MM.1S (cell line): ENCODE measurements at regions not wholly inside any gene's neighbourhood (a gene's known extent, or its start where the extent isn't known, plus 50 kb on each side); places are given as distances from the start of the nearest gene placed in this dataset.

Experiments used
- DNase-seq: peaks from one replicate; pipeline ENCODE4 v3.0.0-alpha.2; 2015
- H2AFZ ChIP-seq: fragments of 300-600 bp; sonication (generic); 2 replicates; pipeline ENCODE4 v1.6.0; 2016; ENCODE audit warnings: antibody characterized with exemption, low read length
- H3F3A ChIP-seq: fragments of 300-600 bp; sonication (generic); 2 replicates; pipeline ENCODE4 v1.6.1; 2016; ENCODE audit warnings: mild to moderate bottlenecking, antibody characterized with exemption, low read length, moderate library complexity, mixed read lengths; ENCODE audit not compliant: insufficient read depth
- H3K27ac ChIP-seq: fragments of 300-600 bp; sonication (generic); 2 replicates; pipeline ENCODE4 v1.5.1; 2016; ENCODE audit warnings: mild to moderate bottlenecking, low read length
- H3K27me3 ChIP-seq: fragments of 300-600 bp; sonication (generic); replicated peaks from 2 replicates; pipeline ENCODE4 v1.6.0; 2016; ENCODE audit warnings: low read length; ENCODE audit not compliant: insufficient read depth
- H3K36me3 ChIP-seq: fragments of 300-600 bp; sonication (generic); replicated peaks from 2 replicates; pipeline ENCODE4 v1.6.1; 2016; ENCODE audit warnings: mild to moderate bottlenecking, low read length, mixed read lengths; ENCODE audit not compliant: insufficient read depth
- H3K4me1 ChIP-seq: fragments of 300-600 bp; sonication (generic); 2 replicates; pipeline ENCODE4 v1.6.1; 2016; ENCODE audit warnings: low read length, mixed read lengths
- H3K4me2 ChIP-seq: fragments of 300-600 bp; sonication (generic); 2 replicates; pipeline ENCODE4 v1.6.0; 2016; ENCODE audit warnings: low read depth, low read length
- H3K4me3 ChIP-seq: fragments of 300-600 bp; sonication (generic); 2 replicates; pipeline ENCODE4 v1.5.1; 2016; ENCODE audit warnings: low read length, mixed read lengths
- H3K79me2 ChIP-seq: fragments of 300-600 bp; sonication (generic); 2 replicates; pipeline ENCODE4 v1.6.1; 2016; ENCODE audit warnings: mixed run types, low read length, mixed read lengths
- H3K9ac ChIP-seq: fragments of 300-600 bp; sonication (generic); 2 replicates; pipeline ENCODE4 v1.6.1; 2016; ENCODE audit warnings: low read length, mixed read lengths
- H3K9me2 ChIP-seq: fragments of 300-600 bp; sonication (generic); replicated peaks from 2 replicates; pipeline ENCODE4 v1.6.1; 2016; ENCODE audit warnings: mild to moderate bottlenecking, low read length, mixed read lengths; ENCODE audit not compliant: insufficient read depth
- H3K9me3 ChIP-seq: fragments of 300-600 bp; sonication (generic); replicated peaks from 2 replicates; pipeline ENCODE4 v1.6.1; 2016; ENCODE audit warnings: mild to moderate bottlenecking, low read length, mixed read lengths; ENCODE audit not compliant: insufficient read depth
- H4K20me1 ChIP-seq: fragments of 300-600 bp; sonication (generic); 2 replicates; pipeline ENCODE4 v1.6.1; 2016; ENCODE audit warnings: mild to moderate bottlenecking, low read length, moderate library complexity, mixed read lengths; ENCODE audit not compliant: insufficient read depth
- EZH2 ChIP-seq: fragments of 300-600 bp; sonication (generic); optimal IDR thresholded peaks from 2 replicates; pipeline ENCODE3; 2017; ENCODE audit warnings: low read depth, mild to moderate bottlenecking, antibody characterized with exemption, low read length, mixed read lengths
- EZH2phosphoT487 ChIP-seq: fragments of 300-600 bp; sonication (generic); IDR thresholded peaks from 2 replicates; pipeline ENCODE4 v1.6.1; 2018; ENCODE audit warnings: antibody characterized with exemption, low read length
- TF ChIP-seq, protein P1 (sequence below): fragments of 300-600 bp; sonication (generic); IDR thresholded peaks from 2 replicates; pipeline ENCODE4 v1.5.1; 2016; ENCODE audit warnings: antibody characterized with exemption, low read length, mixed read lengths

DNA sequence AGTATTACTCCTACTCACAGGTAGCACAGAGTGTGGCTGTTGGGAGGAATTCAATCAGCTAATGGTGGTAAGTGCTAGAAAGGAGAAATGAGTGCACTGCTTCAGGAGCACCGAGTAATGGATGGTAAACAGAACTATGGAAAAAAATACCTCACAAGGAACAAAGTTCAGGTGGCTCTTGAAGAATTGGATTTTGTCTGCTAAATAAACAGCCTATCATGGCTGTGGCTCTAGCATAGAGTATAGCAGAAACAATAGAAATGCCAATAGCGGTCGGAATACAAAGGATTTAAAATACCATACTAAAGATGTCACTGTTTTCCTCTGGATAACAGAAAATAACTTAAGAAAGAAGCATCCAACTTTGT is 482.5 kb downstream of the NUP35 start:
- H3K9ac ChIP-seq: no peak overlapping the region
- no peaks in the 10 kb centered on the region for H3K9me3 ChIP-seq
- H4K20me1 ChIP-seq: no peaks in the 10 kb centered on the region
- no peak overlapping the region for H3K4me3 ChIP-seq
- TF ChIP-seq EZH2 (no peak), EZH2phosphoT487 (no peak)
- TF ChIP-seq, protein P1, sequence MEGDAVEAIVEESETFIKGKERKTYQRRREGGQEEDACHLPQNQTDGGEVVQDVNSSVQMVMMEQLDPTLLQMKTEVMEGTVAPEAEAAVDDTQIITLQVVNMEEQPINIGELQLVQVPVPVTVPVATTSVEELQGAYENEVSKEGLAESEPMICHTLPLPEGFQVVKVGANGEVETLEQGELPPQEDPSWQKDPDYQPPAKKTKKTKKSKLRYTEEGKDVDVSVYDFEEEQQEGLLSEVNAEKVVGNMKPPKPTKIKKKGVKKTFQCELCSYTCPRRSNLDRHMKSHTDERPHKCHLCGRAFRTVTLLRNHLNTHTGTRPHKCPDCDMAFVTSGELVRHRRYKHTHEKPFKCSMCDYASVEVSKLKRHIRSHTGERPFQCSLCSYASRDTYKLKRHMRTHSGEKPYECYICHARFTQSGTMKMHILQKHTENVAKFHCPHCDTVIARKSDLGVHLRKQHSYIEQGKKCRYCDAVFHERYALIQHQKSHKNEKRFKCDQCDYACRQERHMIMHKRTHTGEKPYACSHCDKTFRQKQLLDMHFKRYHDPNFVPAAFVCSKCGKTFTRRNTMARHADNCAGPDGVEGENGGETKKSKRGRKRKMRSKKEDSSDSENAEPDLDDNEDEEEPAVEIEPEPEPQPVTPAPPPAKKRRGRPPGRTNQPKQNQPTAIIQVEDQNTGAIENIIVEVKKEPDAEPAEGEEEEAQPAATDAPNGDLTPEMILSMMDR: no peak
- DNase-seq: no peak
- no peak overlapping the region for H2AFZ ChIP-seq
- H3K9me2 ChIP-seq: no peaks in the 10 kb centered on the region
- H3F3A ChIP-seq: no peaks in the 10 kb centered on the region
- no peaks in the 10 kb centered on the region for H3K36me3 ChIP-seq
- no peaks in the 10 kb centered on the region for H3K79me2 ChIP-seq
- H3K4me2 ChIP-seq: no peak overlapping the region
- H3K27me3 ChIP-seq: no peaks in the 10 kb centered on the region
- H3K4me1 ChIP-seq: no peaks in the 10 kb centered on the region
- no peak overlapping the region for H3K27ac ChIP-seq

DNA sequence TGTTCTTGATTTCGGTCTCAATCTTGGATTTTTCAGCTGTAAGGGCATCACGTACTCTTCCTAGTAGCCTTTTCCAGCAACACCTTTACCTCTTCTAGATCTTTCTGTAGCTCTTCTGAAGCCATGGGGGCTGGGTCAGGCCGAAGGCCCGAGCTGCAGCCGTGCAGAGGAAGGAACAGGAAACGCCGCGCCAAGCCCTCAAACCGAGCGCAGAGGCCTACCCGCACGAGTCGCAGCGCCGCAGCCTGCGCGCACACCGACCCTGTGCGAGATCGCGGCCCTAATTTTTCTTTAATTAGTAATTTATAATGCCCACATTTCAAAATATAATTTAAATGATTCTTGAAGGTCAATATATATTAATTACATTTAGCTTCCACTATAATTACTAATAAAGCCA is 483.8 kb downstream of the NUP35 start:
- no peaks in the 10 kb centered on the region for H3K79me2 ChIP-seq
- DNase-seq: no peak
- H3K4me3 ChIP-seq: no peak overlapping the region
- no peaks in the 10 kb centered on the region for H3K4me1 ChIP-seq
- H3F3A ChIP-seq: no peaks in the 10 kb centered on the region
- no peaks in the 10 kb centered on the region for H3K9me2 ChIP-seq
- H2AFZ ChIP-seq: no peak overlapping the region
- no peaks in the 10 kb centered on the region for H3K9me3 ChIP-seq
- H3K9ac ChIP-seq: no peak overlapping the region
- H3K27me3 ChIP-seq: no peaks in the 10 kb centered on the region
- H3K4me2 ChIP-seq: no peak overlapping the region
- TF ChIP-seq, protein P1: no peak
- no peak for TF ChIP-seq EZH2phosphoT487
- TF ChIP-seq EZH2: no peak
- no peak overlapping the region for H3K27ac ChIP-seq
- H3K36me3 ChIP-seq: no peaks in the 10 kb centered on the region
- no peaks in the 10 kb centered on the region for H4K20me1 ChIP-seq

DNA sequence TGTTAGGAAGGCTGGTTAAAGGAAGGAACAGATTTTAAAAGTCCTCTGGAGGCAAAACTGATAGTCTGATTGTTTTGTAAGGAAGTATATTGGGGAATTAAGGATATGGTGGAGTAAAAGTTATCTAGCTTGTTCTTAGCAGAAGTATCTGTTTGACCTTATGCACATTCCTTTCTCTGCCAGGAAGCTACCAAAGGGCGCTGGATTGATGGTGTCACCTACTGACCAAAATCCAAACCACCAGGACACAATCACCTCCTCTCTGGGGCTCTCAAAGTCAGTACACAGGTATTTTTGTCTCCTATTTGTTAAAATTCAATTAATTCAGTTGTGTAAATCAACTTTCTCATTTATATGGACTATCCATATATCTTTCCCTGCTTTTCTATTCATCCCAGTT is 484.5 kb downstream of the NUP35 start:
- TF ChIP-seq, protein P1: no peak
- TF ChIP-seq EZH2: no peak
- TF ChIP-seq EZH2phosphoT487: no peak
- H3K4me3 ChIP-seq: no peak overlapping the region
- H3K36me3 ChIP-seq: no peaks in the 10 kb centered on the region
- H3K27me3 ChIP-seq: no peaks in the 10 kb centered on the region
- no peaks in the 10 kb centered on the region for H3K9me2 ChIP-seq
- no peaks in the 10 kb centered on the region for H3K79me2 ChIP-seq
- no peak for DNase-seq
- H3K4me1 ChIP-seq: no peaks in the 10 kb centered on the region
- H2AFZ ChIP-seq: no peak overlapping the region
- no peak overlapping the region for H3K4me2 ChIP-seq
- H4K20me1 ChIP-seq: no peaks in the 10 kb centered on the region
- H3K27ac ChIP-seq: no peak overlapping the region
- no peak overlapping the region for H3K9ac ChIP-seq
- no peaks in the 10 kb centered on the region for H3K9me3 ChIP-seq
- H3F3A ChIP-seq: no peaks in the 10 kb centered on the region

DNA sequence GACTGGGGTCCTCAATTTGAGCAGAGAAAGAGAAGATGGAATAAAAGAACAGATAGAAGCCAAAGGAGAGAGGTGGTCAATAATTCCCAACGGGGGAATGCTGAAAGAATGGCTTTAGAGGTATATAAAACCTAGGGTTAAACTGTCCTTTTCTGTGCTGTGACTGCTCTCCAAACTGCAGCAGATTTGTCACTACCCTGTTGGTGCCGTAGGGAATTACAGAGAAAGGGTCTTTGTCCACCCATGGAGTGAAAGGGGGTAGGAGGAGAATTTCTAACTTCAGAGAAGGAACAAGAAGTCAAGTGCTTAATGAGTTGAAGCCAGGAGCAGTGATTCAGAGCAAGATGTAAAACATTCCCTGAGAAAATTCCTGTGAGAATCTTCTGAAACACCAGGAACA is 486.5 kb downstream of the NUP35 start:
- H3K4me3 ChIP-seq: no peak overlapping the region
- H3F3A ChIP-seq: no peaks in the 10 kb centered on the region
- no peaks in the 10 kb centered on the region for H3K9me2 ChIP-seq
- H2AFZ ChIP-seq: no peak overlapping the region
- no peak overlapping the region for H3K9ac ChIP-seq
- H3K4me1 ChIP-seq: no peaks in the 10 kb centered on the region
- no peaks in the 10 kb centered on the region for H3K79me2 ChIP-seq
- H3K36me3 ChIP-seq: no peaks in the 10 kb centered on the region
- H3K27me3 ChIP-seq: no peaks in the 10 kb centered on the region
- TF ChIP-seq EZH2phosphoT487 (no peak), EZH2 (no peak)
- TF ChIP-seq, protein P1: no peak
- DNase-seq: no peak
- H3K9me3 ChIP-seq: no peaks in the 10 kb centered on the region
- no peaks in the 10 kb centered on the region for H4K20me1 ChIP-seq
- no peak overlapping the region for H3K4me2 ChIP-seq
- no peak overlapping the region for H3K27ac ChIP-seq
